Neutrophil (primary cell): ENCODE measurements at regions not wholly inside any gene's neighbourhood (a gene's known extent, or its start where the extent isn't known, plus 50 kb on each side); places are given as distances from the start of the nearest gene placed in this dataset.

Source experiments
- H3K27ac ChIP-seq: fragments of 200-600 bp; sonication (generic); 2 replicates; pipeline ENCODE4 v1.5.1; 2016; ENCODE audit warnings: mild to moderate bottlenecking, moderate library complexity
- H3K27me3 ChIP-seq: fragments of 200-600 bp; sonication (generic); 2 replicates; pipeline ENCODE4 v1.6.0; 2016; ENCODE audit warnings: mild to moderate bottlenecking
- H3K36me3 ChIP-seq: fragments of 200-600 bp; sonication (generic); 2 replicates; pipeline ENCODE4 v1.5.1; 2017
- H3K4me1 ChIP-seq, 2 experiments: fragments of 200-600 bp in 1 of 2; sonication (generic) in 1 of 2; 1 replicate in 1 of 2; 2 replicates in 1 of 2; pipeline versions ENCODE4 v1.5.1 to v1.6.1; 2013 to 2016; ENCODE audit warnings: low read depth in 1 of 2, low read length in 1 of 2, mild to moderate bottlenecking in 1 of 2, moderate library complexity in 1 of 2; ENCODE audit not compliant: control insufficient read depth in 1 of 2, insufficient read depth in 1 of 2
- H3K4me3 ChIP-seq, 2 experiments: fragments of 200-600 bp in 1 of 2; sonication (generic) in 1 of 2; 1 replicate in 1 of 2; 2 replicates in 1 of 2; pipeline ENCODE4 v1.5.1; 2013 to 2016; ENCODE audit warnings: low read depth in 1 of 2, low read length in 1 of 2, mild to moderate bottlenecking in 1 of 2, moderate library complexity in 1 of 2
- H3K9me3 ChIP-seq: fragments of 200-600 bp; sonication (generic); 2 replicates; pipeline ENCODE4 v1.5.1; 2016
- CTCF ChIP-seq: fragments of 200-600 bp; sonication (generic); IDR thresholded peaks from 2 replicates; pipeline ENCODE4 v1.5.1; 2016; ENCODE audit warnings: antibody characterized with exemption

- Histone ChIP-seq H3K9me3 (no peaks in the 10 kb centered on the region), H3K27ac (no peak overlapping the region), H3K27me3 (no peaks in the 10 kb centered on the region), H3K4me1 (no peaks in the 10 kb centered on the region), H3K36me3 (no peaks in the 10 kb centered on the region), H3K4me3 (no peak overlapping the region)
- TF ChIP-seq CTCF = no peak
Measured at GRCh38 chr1:221397606-221398005, 344.3 kb downstream of the DUSP10 start.

GRCh38 chr1:221405146-221405545 is 336.7 kb downstream of the DUSP10 start:
- Histone ChIP-seq H3K27me3 (peaks cover 6% of the 10 kb centered on the region), H3K36me3 (no peaks in the 10 kb centered on the region)
- TF ChIP-seq CTCF = no peak

GRCh38 chr1:221408117-221408803 is 333.6 kb downstream of the DUSP10 start:
- no peaks in the 10 kb centered on the region for H3K4me1 ChIP-seq
- H3K36me3 ChIP-seq = no peaks in the 10 kb centered on the region
- no peak overlapping the region for H3K27ac ChIP-seq
- no peak for TF ChIP-seq CTCF
- H3K4me3 ChIP-seq = no peak overlapping the region
- H3K27me3 ChIP-seq = peaks cover 6% of the 10 kb centered on the region
- no peaks in the 10 kb centered on the region for H3K9me3 ChIP-seq

More at GRCh38 chr1:221405146-221405545, 336.7 kb downstream of the DUSP10 start:
- Histone ChIP-seq H3K9me3 (no peaks in the 10 kb centered on the region), H3K27ac (no peak overlapping the region), H3K4me1 (no peaks in the 10 kb centered on the region), H3K4me3 (no peak overlapping the region)

- H3K27ac ChIP-seq = no peak overlapping the region
- no peaks in the 10 kb centered on the region for H3K36me3 ChIP-seq
- H3K4me3 ChIP-seq = no peak overlapping the region
- H3K27me3 ChIP-seq = peaks cover 6% of the 10 kb centered on the region
- no peaks in the 10 kb centered on the region for H3K9me3 ChIP-seq
- H3K4me1 ChIP-seq = no peaks in the 10 kb centered on the region
- TF ChIP-seq CTCF = no peak
Measured at GRCh38 chr1:221411283-221411682, 330.6 kb downstream of the DUSP10 start.

GRCh38 chr1:221414772-221415539 is 326.9 kb downstream of the DUSP10 start:
- H3K27ac ChIP-seq = no peak overlapping the region
- H3K4me3 ChIP-seq = no peak overlapping the region

More at GRCh38 chr1:221414772-221415539, 326.9 kb downstream of the DUSP10 start:
- TF ChIP-seq CTCF = no peak
- no peaks in the 10 kb centered on the region for H3K9me3 ChIP-seq
- H3K36me3 ChIP-seq = no peaks in the 10 kb centered on the region
- no peaks in the 10 kb centered on the region for H3K4me1 ChIP-seq
- H3K27me3 ChIP-seq = no peaks in the 10 kb centered on the region
